Muscle layer of colon (tissue), 2 donors: ENCODE measurements at regions not wholly inside any gene's neighbourhood (a gene's known extent, or its start where the extent isn't known, plus 50 kb on each side); places are given as distances from the start of the nearest gene placed in this dataset.

Experiments
- H3K27ac ChIP-seq: one replicate; pipeline ENCODE4 v1.7.0; 2013; ENCODE audit warnings: low read depth, mild to moderate bottlenecking, low read length, moderate library complexity
- H3K27me3 ChIP-seq, 2 donors: one replicate each; pipeline ENCODE4 v1.7.0; 2013; ENCODE audit warnings: low read length in 2 of 2, mild to moderate bottlenecking in 2 of 2; ENCODE audit not compliant: insufficient read depth in 2 of 2, control insufficient read depth in 1 of 2
- H3K36me3 ChIP-seq: one replicate; pipeline ENCODE4 v1.7.0; 2013; ENCODE audit warnings: mild to moderate bottlenecking, low read length; ENCODE audit not compliant: insufficient read depth
- H3K4me1 ChIP-seq: one replicate; pipeline ENCODE4 v1.7.0; 2013; ENCODE audit warnings: mild to moderate bottlenecking, low read length; ENCODE audit not compliant: insufficient read depth
- H3K4me3 ChIP-seq, 2 donors: one replicate each; pipeline ENCODE4 v1.7.0; 2013; ENCODE audit warnings: low read length in 2 of 2, low read depth in 1 of 2, mild to moderate bottlenecking in 1 of 2, moderate library complexity in 1 of 2
- H3K9ac ChIP-seq: one replicate; pipeline ENCODE4 v1.7.0; 2013; ENCODE audit warnings: low read length
- H3K9me3 ChIP-seq: one replicate; pipeline ENCODE4 v1.7.0; 2013; ENCODE audit warnings: mild to moderate bottlenecking, low read length
- donor health status: abdominal sarcoma.
- donor health status: Adenocarcinoma of cecum.

DNA sequence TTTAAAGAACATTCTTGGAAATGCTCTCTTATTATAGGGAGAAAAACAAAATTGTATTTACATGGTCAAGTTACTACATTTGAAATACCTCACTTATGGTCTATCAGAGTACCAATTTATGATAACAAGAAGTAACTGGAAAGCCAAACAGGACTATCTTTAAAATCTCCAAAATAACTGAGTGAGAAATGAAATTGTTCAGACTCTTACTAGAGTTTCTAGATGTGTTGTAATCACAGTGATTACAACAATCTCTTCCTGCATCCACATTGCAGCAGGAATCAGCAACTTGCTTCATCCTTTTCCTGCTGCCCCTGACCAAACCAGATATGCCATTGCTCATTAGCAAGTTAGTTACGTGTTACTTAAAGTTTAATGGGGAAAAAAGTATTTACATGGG lies 245.2 kb upstream of the SMIM31 start:
- H3K36me3 ChIP-seq: no peaks in the 10 kb centered on the region
- H3K9ac ChIP-seq: no peak overlapping the region
- H3K4me3 ChIP-seq: no peak overlapping the region
- H3K9me3 ChIP-seq: no peaks in the 10 kb centered on the region
- no peaks in the 10 kb centered on the region for H3K4me1 ChIP-seq
- no peaks in the 10 kb centered on the region for H3K27me3 ChIP-seq
- H3K27ac ChIP-seq: no peak overlapping the region

DNA sequence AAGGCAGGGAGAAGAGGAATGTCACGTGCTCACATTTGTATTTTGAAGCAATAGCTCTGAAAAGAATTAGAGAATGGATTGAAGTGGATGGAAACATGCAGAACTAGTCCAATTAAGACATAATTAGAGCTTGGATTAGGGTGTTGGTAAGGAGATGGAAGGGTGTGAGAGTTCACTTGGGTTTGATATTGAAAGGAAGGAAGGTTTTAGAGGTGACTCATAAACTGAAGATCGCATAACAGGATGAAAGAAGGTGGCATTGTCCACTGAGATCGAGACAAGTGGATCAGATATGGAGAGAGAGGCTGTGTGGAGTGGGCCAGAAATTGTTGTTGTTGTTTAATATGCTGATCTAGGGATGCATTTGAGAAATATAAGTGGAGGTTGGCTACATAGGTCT lies 244.0 kb upstream of the SMIM31 start:
- Histone ChIP-seq H3K9ac (no peak overlapping the region), H3K27me3 (no peaks in the 10 kb centered on the region), H3K4me1 (no peaks in the 10 kb centered on the region), H3K9me3 (no peaks in the 10 kb centered on the region), H3K36me3 (no peaks in the 10 kb centered on the region), H3K27ac (no peak overlapping the region), H3K4me3 (no peak overlapping the region)

DNA sequence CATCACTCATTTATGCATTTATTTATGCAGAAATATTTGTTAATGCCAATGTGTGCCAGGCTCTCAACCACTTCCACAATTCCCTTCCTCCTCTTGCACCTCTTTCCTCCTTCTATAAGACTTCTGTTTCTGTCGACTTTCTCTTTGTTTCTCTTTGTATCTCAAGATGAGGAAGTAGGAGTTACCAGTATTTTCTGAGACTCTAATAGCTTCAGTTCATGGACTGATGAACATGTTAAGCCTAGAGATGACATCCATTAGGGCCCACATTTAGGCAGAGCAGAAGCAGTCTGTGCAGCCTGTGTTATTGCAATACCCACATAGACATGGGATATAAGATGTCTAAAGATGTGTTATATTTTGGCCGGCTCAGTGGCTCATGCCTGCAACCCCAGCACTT lies 241.8 kb upstream of the SMIM31 start:
- Histone ChIP-seq H3K4me3 (no peak overlapping the region), H3K27me3 (no peaks in the 10 kb centered on the region), H3K27ac (no peak overlapping the region), H3K9me3 (no peaks in the 10 kb centered on the region), H3K36me3 (no peaks in the 10 kb centered on the region), H3K4me1 (no peaks in the 10 kb centered on the region), H3K9ac (no peak overlapping the region)

DNA sequence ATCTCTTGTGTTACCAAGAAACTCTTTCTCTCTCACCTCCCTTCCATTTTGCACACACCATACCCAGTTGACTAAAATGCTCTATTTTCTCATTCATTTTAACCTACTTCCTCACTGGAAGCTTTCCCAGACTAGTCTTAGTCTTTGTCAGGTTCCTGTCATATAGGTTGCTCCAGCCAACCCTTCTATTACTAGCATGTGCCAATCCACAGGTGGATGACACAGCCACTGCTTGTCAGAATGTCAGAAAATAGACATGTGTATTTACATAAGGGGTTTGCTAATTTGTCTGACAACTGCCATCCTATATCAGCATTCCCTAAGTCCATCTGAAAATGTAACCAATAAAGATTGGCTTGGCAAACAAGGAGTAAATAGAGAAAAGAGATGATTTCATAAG lies 239.2 kb upstream of the SMIM31 start:
- no peaks in the 10 kb centered on the region for H3K36me3 ChIP-seq
- no peak overlapping the region for H3K27ac ChIP-seq
- no peaks in the 10 kb centered on the region for H3K27me3 ChIP-seq
- no peak overlapping the region for H3K4me3 ChIP-seq
- no peaks in the 10 kb centered on the region for H3K4me1 ChIP-seq
- H3K9me3 ChIP-seq: no peaks in the 10 kb centered on the region
- no peak overlapping the region for H3K9ac ChIP-seq

DNA sequence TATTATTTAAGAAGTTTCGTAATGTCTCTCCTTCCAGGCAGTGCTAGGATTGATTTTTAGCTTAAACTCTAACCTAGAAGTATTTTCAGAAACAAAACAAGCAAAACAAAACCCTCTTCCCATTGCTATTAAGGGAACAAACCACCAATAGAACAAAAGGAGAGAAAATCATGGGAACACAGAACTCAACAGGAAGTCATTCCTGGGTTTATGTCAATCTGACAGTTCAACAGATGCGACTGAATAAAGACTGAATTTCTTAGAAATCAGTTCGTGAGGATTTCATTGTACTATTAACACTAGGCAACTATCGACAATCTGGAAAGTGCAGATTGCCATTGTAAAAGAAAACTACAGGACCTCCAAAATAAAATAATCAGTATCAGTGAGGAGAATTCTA lies 229.1 kb upstream of the SMIM31 start:
- Histone ChIP-seq H3K9me3 (no peaks in the 10 kb centered on the region), H3K27ac (no peak overlapping the region), H3K4me1 (no peaks in the 10 kb centered on the region), H3K36me3 (no peaks in the 10 kb centered on the region), H3K9ac (no peak overlapping the region), H3K4me3 (no peak overlapping the region), H3K27me3 (no peaks in the 10 kb centered on the region)

DNA sequence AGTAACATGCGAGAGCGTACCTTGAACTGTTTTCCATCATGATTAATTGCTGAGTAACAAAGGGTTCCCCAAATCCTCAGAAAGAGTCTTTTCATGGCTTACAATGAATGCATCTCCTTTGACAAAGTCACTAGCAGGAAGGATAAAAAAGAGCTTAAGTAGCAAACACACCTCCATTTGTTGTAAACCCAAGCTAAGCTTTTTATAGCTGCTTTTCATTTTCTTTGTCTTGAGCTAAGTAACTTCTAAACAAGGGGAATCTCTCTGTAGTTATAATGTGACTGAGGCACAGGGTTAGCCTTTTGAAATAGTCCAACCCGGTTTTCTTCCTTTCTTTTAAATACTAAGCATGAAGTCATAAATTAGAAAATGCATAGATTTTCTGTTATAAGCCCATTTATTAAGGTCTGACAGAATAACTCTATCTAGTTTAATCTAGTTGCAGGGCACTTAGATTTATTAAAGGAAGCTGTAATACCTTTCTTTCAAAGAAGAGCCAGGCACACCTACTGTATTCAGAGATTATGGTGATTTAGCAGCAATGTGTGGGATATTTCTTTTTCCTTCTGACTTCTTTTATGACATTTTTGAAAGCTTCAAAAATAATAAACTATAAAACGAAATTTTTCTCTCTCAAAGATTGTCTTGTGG lies 226.9 kb upstream of the SMIM31 start:
- no peaks in the 10 kb centered on the region for H3K27me3 ChIP-seq
- no peaks in the 10 kb centered on the region for H3K9me3 ChIP-seq
- no peak overlapping the region for H3K9ac ChIP-seq
- no peak overlapping the region for H3K4me3 ChIP-seq
- H3K4me1 ChIP-seq: no peaks in the 10 kb centered on the region
- no peak overlapping the region for H3K27ac ChIP-seq
- no peaks in the 10 kb centered on the region for H3K36me3 ChIP-seq

DNA sequence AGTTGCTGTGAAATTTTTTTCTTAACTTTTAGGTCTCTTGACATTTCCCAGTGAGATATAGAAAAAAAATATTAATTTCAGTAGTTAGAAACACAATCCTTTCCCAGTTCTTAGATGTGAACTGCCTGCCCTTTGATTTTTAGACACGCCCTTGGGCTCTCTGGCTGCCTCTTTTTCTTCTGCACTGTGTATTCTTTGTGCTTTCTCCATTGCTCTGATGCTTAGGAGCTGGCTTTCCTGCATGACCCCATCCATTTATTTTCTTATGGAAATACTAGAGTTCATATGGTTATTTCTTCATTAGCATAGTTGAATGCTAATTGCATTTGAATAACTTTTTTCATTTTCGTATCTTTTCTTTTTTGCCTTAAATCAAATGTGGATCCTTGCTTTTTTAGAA lies 224.9 kb upstream of the SMIM31 start:
- H3K9ac ChIP-seq: no peak overlapping the region
- H3K4me3 ChIP-seq: no peak overlapping the region
- H3K27ac ChIP-seq: no peak overlapping the region
- H3K4me1 ChIP-seq: no peaks in the 10 kb centered on the region
- no peaks in the 10 kb centered on the region for H3K9me3 ChIP-seq
- no peaks in the 10 kb centered on the region for H3K27me3 ChIP-seq
- H3K36me3 ChIP-seq: no peaks in the 10 kb centered on the region

DNA sequence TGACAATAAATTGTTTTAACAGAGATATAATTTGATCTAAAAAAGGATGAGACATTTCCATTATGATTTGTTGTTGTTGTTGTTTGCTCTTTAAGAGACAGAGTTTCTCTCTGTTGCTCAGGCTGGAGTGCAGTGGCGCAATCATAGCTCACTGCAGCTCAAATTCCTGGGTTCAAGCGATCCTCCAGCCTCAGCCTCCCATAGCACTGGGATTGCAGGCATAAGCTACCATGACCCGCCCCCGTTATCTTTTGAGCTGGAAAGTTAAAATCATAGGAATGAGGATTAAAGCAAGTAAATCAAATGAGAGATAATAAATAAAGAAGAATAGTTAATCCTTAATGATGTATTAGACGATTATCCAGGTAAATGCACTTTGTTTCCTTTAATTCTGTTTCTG lies 224.4 kb upstream of the SMIM31 start:
- no peak overlapping the region for H3K27ac ChIP-seq
- H3K27me3 ChIP-seq: no peaks in the 10 kb centered on the region
- no peaks in the 10 kb centered on the region for H3K9me3 ChIP-seq
- no peaks in the 10 kb centered on the region for H3K36me3 ChIP-seq
- no peak overlapping the region for H3K9ac ChIP-seq
- no peaks in the 10 kb centered on the region for H3K4me1 ChIP-seq
- H3K4me3 ChIP-seq: no peak overlapping the region

DNA sequence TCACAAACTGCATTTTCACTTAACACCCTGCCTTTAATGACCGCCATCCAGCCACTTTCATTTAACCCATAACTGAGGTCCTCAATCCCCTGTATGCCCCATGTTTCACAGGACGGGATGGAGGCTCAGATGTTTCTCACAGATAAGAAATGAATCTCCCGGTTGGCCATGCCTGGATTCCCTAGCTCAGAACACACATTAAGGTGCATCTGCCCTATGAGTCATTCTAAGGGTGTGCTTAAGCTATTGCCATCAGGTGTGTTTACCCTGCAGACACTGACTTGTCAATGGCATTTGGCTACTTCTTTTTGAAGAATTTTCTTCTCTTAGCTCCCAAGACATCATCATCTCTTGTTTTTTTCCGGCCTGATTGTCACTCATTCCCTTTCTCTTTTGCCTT lies 222.6 kb upstream of the SMIM31 start:
- Histone ChIP-seq H3K9ac (no peak overlapping the region), H3K4me3 (no peak overlapping the region), H3K27me3 (no peaks in the 10 kb centered on the region), H3K36me3 (no peaks in the 10 kb centered on the region), H3K27ac (no peak overlapping the region), H3K4me1 (no peaks in the 10 kb centered on the region), H3K9me3 (no peaks in the 10 kb centered on the region)

DNA sequence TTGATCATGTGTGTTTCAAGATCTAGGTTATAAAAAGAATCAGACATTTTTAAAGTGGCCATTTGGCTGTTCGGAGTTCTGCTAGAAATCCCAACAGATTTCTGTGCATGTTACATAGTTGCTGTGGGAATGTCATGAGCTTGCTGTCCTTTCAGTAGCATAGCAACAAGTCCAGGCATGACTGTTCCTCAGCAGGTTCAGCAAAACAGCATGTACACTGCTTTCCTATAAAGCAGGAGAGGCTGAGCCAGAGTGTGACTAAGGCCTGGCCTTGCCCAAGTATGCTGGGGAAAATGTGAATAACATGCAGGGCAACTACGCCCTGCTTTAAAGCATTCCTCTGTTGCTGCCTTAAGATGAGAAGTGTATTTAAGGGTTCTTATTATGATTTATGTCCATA lies 217.1 kb upstream of the SMIM31 start:
- Histone ChIP-seq H3K27me3 (no peaks in the 10 kb centered on the region), H3K4me3 (no peak overlapping the region), H3K9me3 (no peaks in the 10 kb centered on the region), H3K4me1 (no peaks in the 10 kb centered on the region), H3K9ac (no peak overlapping the region), H3K36me3 (no peaks in the 10 kb centered on the region), H3K27ac (no peak overlapping the region)

DNA sequence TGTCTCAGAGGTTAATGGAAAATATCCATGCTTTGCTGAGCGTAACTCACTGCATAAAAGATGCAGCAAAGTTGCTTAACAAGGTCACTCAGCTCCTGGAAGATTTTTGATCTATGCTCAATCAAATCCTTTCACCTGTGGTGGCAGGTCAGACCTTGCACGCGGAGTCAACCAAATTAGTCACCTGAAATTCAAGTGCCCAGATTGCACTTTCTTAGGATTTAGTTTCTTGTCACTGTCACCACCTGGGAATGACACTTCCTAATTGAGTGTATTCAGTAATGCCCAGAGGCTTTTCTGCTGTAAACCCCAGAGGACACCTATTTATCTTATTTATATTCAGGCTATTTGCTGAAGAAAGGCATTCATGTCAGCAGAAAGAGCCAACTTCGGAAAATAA lies 215.8 kb upstream of the SMIM31 start:
- no peaks in the 10 kb centered on the region for H3K36me3 ChIP-seq
- H3K9me3 ChIP-seq: no peaks in the 10 kb centered on the region
- H3K4me1 ChIP-seq: no peaks in the 10 kb centered on the region
- H3K4me3 ChIP-seq: no peak overlapping the region
- H3K9ac ChIP-seq: no peak overlapping the region
- no peak overlapping the region for H3K27ac ChIP-seq
- H3K27me3 ChIP-seq: no peaks in the 10 kb centered on the region

DNA sequence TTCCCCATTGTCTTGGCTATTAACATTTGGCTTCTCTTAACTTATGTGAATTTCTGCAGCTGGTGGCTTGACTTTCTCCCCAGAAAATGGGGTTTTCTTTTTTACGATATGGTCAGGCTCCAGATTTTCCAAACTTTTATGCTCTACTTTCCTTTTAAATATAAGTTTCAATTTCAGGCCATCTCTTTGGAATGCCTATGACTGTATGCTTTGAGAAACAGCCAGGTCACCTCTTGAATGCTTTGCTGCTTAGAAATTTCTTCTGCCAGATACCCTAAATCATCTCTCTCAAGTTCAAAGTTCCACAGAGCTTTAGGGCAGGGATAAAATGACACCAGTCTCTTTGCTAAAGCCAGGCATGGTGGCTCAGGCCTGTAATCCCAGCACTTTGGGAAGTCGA lies 212.9 kb upstream of the SMIM31 start:
- Histone ChIP-seq H3K36me3 (no peaks in the 10 kb centered on the region), H3K27ac (no peak overlapping the region), H3K9me3 (no peaks in the 10 kb centered on the region), H3K9ac (no peak overlapping the region), H3K4me3 (no peak overlapping the region), H3K4me1 (no peaks in the 10 kb centered on the region), H3K27me3 (no peaks in the 10 kb centered on the region)
